ENCODE measurements at regions not wholly inside any gene's neighbourhood (a gene's known extent, or its start where the extent isn't known, plus 50 kb on each side); places are given as distances from the start of the nearest gene placed in this dataset.
"Not testable (repeated sequence)": the region's sequence is repeated elsewhere in the genome, so short reads cannot be mapped to it uniquely, and the experiment has no call there.

DNA sequence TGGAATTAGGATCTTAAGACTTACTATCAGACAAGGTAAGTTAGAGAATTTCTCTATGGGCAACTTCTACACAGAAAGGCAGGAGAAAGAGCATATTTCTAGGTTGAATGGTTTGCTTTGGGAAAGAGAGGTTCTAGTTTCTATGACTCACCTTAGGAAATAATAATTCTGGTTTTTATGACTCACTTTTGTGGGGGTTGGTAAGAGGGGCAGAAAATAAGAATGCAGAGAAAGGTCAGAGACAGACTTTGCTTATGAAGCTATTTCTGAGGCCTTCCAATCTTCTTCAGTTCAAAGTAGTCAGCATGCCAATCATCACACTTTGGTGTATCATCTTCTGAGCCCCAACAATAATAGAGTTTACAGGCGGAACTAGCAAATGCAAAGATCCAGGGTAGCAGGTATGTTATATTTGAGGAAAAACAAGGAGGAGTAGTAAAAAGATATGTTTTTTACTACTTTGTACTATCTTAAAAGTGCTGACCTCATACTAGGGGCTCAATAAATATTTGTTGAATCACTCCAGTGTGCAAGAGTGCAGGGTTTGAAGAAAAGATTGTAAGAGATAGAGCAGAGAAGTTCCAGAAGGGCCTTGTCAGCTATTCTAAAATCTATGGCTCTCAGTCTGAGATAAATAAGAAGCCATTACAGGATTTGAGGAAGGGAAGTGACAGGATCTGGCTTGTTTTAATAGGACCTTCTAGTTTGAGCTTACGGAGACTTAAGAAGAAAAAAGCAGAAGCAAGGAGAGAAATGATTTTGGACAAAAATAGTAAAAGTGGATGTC, 56.7 kb upstream of the LRFN5 start:
- Histone ChIP-seq H3K9me3 (ENCODE audit: insufficient read depth, low read depth, low read length) (no peaks in the 10 kb centered on the region), H3K36me3 (ENCODE audit: insufficient read depth, low read depth, low read length) (no peaks in the 10 kb centered on the region), H3K4me1 (ENCODE audit: insufficient read depth, low read length) (no peaks in the 10 kb centered on the region), H3K9ac (ENCODE audit: low read depth, low read length) (no peak overlapping the region), H3K4me3 (ENCODE audit: low read length) (no peak overlapping the region), H3K27ac (ENCODE audit: low read length) (no peak overlapping the region), H3K27me3 (ENCODE audit: insufficient read depth, low read length) (no peaks in the 10 kb centered on the region)

DNA sequence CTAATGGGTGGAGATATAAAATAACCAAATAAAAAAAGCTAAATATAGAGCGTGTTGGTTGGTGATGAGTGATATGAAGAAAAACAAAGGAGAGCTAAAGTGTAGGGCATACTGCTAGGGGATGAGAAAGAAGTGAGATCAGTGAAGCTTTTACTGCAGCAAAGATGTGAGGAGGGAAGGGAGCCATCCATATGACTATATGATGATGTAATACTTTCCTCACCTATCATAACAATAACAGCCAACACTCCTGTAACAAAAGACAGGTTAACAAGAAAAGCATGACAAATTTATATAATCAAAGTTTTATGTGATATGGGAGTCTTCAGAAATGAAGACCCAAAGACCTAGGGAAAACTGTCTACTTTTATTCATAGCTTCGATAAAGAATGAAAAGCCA, 57.4 kb upstream of the LRFN5 start:
- H3K9ac ChIP-seq (ENCODE audit: low read depth, low read length): no peak overlapping the region
- no peak overlapping the region for H3K4me3 ChIP-seq (ENCODE audit: low read length)
- no peak overlapping the region for H3K27ac ChIP-seq (ENCODE audit: low read length)
- no peaks in the 10 kb centered on the region for H3K4me1 ChIP-seq (ENCODE audit: insufficient read depth, low read length)
- H3K36me3 ChIP-seq (ENCODE audit: insufficient read depth, low read depth, low read length): no peaks in the 10 kb centered on the region
- no peaks in the 10 kb centered on the region for H3K9me3 ChIP-seq (ENCODE audit: insufficient read depth, low read depth, low read length)
- no peaks in the 10 kb centered on the region for H3K27me3 ChIP-seq (ENCODE audit: insufficient read depth, low read length)

DNA sequence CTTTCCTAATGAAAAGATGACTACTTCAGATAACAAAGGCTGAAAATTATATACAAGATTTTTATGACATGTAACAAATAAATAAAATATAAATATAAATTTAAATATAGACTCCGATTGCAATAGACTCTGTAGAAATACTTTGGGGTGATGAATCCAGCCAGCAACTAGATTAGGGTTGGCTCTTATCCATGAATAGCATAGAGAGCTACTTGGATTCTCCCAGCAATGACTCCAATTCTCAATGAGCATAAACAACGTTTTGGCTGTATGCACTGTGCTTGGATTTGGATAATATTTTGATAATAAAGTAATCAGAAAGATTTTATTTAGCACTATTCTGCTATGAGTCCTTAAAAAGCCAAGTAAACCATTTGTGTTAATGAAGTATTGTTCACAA, 58.0 kb upstream of the LRFN5 start:
- H3K9ac ChIP-seq (ENCODE audit: low read depth, low read length): no peak overlapping the region
- H3K9me3 ChIP-seq (ENCODE audit: insufficient read depth, low read depth, low read length): no peaks in the 10 kb centered on the region
- no peaks in the 10 kb centered on the region for H3K27me3 ChIP-seq (ENCODE audit: insufficient read depth, low read length)
- no peaks in the 10 kb centered on the region for H3K4me1 ChIP-seq (ENCODE audit: insufficient read depth, low read length)
- no peak overlapping the region for H3K27ac ChIP-seq (ENCODE audit: low read length)
- H3K4me3 ChIP-seq (ENCODE audit: low read length): no peak overlapping the region
- H3K36me3 ChIP-seq (ENCODE audit: insufficient read depth, low read depth, low read length): no peaks in the 10 kb centered on the region

DNA sequence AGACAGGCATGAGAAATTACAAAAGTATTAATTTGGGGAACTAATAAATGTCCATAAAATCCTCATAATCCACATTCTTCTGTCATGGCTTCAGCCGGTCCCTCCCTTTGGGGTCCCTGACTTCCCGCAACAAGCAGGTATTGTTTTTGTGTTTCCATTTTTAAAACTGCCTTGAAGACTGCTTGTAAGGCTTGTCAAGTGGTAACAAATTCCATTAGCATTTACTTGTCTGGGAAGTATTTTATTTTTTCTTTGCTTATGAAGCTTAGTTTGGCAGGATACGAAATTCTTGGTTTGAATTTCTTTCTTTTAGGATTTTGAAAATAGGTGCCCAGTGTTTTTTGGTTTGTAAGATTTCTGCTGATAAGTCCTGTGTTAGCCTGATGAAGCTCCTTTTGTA, 65.3 kb upstream of the LRFN5 start:
- H3K4me3 ChIP-seq (ENCODE audit: low read length): no peak overlapping the region
- no peaks in the 10 kb centered on the region for H3K27me3 ChIP-seq (ENCODE audit: insufficient read depth, low read length)
- H3K36me3 ChIP-seq (ENCODE audit: insufficient read depth, low read depth, low read length): no peaks in the 10 kb centered on the region
- H3K9ac ChIP-seq (ENCODE audit: low read depth, low read length): no peak overlapping the region
- H3K9me3 ChIP-seq (ENCODE audit: insufficient read depth, low read depth, low read length): peaks cover 7% of the 10 kb centered on the region
- no peaks in the 10 kb centered on the region for H3K4me1 ChIP-seq (ENCODE audit: insufficient read depth, low read length)
- no peak overlapping the region for H3K27ac ChIP-seq (ENCODE audit: low read length)

DNA sequence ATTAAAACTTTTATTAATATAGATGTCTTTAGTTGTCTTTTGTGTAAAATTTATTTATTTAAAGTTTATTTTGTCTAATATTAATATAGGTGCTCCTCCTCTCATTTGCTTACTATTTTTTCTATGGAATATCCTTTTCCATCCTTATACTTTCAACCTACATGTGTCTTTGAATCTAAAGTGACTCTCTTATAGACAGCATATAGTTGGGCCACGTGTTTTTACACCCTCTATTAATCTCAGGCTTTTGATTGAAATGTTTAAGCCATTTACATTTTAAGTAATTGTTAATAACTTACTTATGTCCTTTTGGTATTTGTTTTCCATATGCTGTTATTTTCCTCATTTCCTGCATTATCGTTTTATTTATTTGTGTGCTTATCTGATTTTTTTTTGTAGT, 74.4 kb upstream of the LRFN5 start:
- H3K9ac ChIP-seq (ENCODE audit: low read depth, low read length): no peak overlapping the region
- H3K36me3 ChIP-seq (ENCODE audit: insufficient read depth, low read depth, low read length): no peaks in the 10 kb centered on the region
- no peak overlapping the region for H3K4me3 ChIP-seq (ENCODE audit: low read length)
- H3K9me3 ChIP-seq (ENCODE audit: insufficient read depth, low read depth, low read length): no peaks in the 10 kb centered on the region
- no peaks in the 10 kb centered on the region for H3K27me3 ChIP-seq (ENCODE audit: insufficient read depth, low read length)
- H3K27ac ChIP-seq (ENCODE audit: low read length): no peak overlapping the region
- no peaks in the 10 kb centered on the region for H3K4me1 ChIP-seq (ENCODE audit: insufficient read depth, low read length)

DNA sequence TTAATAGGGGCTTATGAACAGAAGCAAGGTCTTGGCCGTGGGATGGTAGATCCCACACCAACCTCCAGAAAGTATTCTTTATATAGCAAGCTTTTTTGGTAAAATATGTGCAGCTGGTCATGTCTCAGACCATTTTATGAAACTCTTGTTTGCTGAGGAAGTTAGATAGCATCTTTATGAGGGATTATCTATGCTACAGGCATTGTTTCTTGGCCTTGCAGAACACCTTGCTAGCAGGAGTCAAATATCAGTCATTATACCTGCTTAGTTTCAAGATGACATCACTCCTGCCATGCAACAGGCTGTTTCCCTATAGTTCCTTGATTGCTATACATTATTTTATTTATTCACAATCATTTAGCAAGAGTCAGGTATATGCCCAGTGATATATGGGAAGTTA, 84.8 kb upstream of the LRFN5 start:
- Histone ChIP-seq H3K4me3 (ENCODE audit: low read length) (no peak overlapping the region), H3K4me1 (ENCODE audit: insufficient read depth, low read length) (no peaks in the 10 kb centered on the region; the same call in 1 of the 2 replicates), H3K9ac (ENCODE audit: low read depth, low read length) (no peak overlapping the region), H3K9me3 (ENCODE audit: insufficient read depth, low read depth, low read length) (no peaks in the 10 kb centered on the region), H3K36me3 (ENCODE audit: insufficient read depth, low read depth, low read length) (no peaks in the 10 kb centered on the region), H3K27ac (ENCODE audit: low read length) (no peak overlapping the region), H3K27me3 (ENCODE audit: insufficient read depth, low read length) (no peaks in the 10 kb centered on the region)

DNA sequence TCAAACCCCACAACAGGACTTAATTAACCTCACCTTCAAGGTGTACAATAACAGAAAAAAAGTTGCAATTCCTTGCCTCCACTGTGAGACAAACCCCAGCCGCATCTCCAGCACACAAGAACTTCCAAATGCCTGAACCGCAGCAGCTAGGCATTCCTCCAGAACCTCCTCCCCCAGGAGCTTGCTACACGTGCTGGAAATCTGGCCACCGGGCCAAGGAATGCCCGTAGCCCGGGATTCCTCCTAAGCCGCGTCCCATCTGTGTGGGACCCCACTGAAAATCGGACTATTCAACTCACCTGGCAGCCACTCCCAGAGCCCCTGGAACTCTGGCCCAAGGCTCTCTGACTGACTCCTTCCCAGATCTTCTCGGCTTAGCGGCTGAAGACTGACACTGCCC, 88.6 kb upstream of the LRFN5 start:
- H3K9me3 ChIP-seq (ENCODE audit: insufficient read depth, low read depth, low read length); H3K27ac ChIP-seq (ENCODE audit: low read length); H3K36me3 ChIP-seq (ENCODE audit: insufficient read depth, low read depth, low read length); H3K27me3 ChIP-seq (ENCODE audit: insufficient read depth, low read length); H3K4me3 ChIP-seq (ENCODE audit: low read length); H3K4me1 ChIP-seq (ENCODE audit: insufficient read depth, low read length); H3K9ac ChIP-seq (ENCODE audit: low read depth, low read length): not testable (repeated sequence)

DNA sequence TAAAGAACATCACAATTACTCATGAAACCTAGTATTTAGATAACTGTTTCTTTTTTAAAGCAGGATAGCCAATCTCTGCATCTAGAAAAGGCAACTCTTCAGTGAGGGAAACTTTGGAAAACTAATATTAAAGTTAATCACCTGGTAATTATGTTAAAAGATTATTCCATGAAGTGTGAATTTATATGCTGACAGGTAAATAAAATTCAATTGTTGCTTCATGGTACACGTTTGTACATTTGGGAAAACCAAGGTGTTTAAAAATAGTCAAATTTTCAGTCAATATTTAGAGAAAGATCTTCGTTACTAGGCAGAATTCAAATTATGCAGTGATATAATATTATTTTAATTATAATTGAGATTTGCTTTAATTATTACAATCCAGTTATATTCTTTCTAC, 100.1 kb upstream of the LRFN5 start:
- Histone ChIP-seq H3K4me1 (ENCODE audit: insufficient read depth, low read length) (0 out of 2 replicates have a peak, but pooled peaks cover 2% of the 10 kb centered on the region), H3K9me3 (ENCODE audit: insufficient read depth, low read depth, low read length) (no peaks in the 10 kb centered on the region), H3K36me3 (ENCODE audit: insufficient read depth, low read depth, low read length) (no peaks in the 10 kb centered on the region), H3K9ac (ENCODE audit: low read depth, low read length) (no peak overlapping the region), H3K27me3 (ENCODE audit: insufficient read depth, low read length) (no peaks in the 10 kb centered on the region), H3K27ac (ENCODE audit: low read length) (no peak overlapping the region), H3K4me3 (ENCODE audit: low read length) (no peak overlapping the region)

DNA sequence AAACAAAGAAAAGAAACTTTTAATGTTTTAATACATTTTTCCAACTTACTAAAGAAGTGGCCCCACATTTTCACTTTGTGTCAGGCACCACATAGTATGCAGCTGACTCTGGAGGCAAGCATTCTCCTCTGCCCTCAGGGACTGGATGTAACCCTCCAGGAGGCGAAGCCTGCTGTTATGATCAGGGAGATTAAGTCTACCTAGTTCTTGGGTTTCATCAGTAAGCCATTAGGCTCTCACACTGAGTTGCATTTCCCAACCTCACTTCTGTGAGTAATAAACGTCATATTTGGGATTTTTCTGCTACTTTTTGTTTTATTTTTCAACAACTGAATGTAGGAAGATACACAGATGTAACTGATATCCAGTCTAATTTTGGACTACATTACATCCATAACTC, 101.2 kb upstream of the LRFN5 start:
- Histone ChIP-seq H3K27ac (ENCODE audit: low read length) (no peak overlapping the region), H3K27me3 (ENCODE audit: insufficient read depth, low read length) (no peaks in the 10 kb centered on the region)

DNA sequence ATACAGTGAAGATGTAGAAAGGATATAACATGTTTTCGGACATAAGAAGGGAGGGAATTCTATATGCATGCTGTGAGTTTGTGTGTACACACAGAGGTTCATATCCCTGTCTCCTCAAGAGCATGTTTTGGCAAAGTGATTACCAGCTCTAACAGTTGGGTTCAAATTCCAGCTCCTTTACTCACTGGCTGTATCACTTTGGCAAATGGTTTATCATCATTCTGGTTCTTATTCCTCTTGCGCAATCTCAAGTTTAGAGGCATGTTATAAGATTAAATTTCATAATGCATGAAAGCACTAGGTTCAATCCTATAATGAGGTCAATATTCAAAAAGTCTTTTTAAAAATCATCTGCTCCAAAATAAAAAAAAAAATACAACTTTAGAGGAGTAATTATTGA, 107.7 kb upstream of the LRFN5 start:
- no peak overlapping the region for H3K27ac ChIP-seq (ENCODE audit: low read length)
- H3K27me3 ChIP-seq (ENCODE audit: insufficient read depth, low read length): no peaks in the 10 kb centered on the region
- H3K4me3 ChIP-seq (ENCODE audit: low read length): no peak overlapping the region
- H3K9me3 ChIP-seq (ENCODE audit: insufficient read depth, low read depth, low read length): no peaks in the 10 kb centered on the region
- H3K9ac ChIP-seq (ENCODE audit: low read depth, low read length): no peak overlapping the region
- no peaks in the 10 kb centered on the region for H3K4me1 ChIP-seq (ENCODE audit: insufficient read depth, low read length)
- no peaks in the 10 kb centered on the region for H3K36me3 ChIP-seq (ENCODE audit: insufficient read depth, low read depth, low read length)

More for the DNA sequence above, 101.2 kb upstream of the LRFN5 start:
- no peak overlapping the region for H3K9ac ChIP-seq (ENCODE audit: low read depth, low read length)
- no peak overlapping the region for H3K4me3 ChIP-seq (ENCODE audit: low read length)
- H3K9me3 ChIP-seq (ENCODE audit: insufficient read depth, low read depth, low read length): no peaks in the 10 kb centered on the region
- H3K36me3 ChIP-seq (ENCODE audit: insufficient read depth, low read depth, low read length): no peaks in the 10 kb centered on the region
- 0 out of 2 replicates have a peak, but pooled peaks cover 2% of the 10 kb centered on the region for H3K4me1 ChIP-seq (ENCODE audit: insufficient read depth, low read length)

DNA sequence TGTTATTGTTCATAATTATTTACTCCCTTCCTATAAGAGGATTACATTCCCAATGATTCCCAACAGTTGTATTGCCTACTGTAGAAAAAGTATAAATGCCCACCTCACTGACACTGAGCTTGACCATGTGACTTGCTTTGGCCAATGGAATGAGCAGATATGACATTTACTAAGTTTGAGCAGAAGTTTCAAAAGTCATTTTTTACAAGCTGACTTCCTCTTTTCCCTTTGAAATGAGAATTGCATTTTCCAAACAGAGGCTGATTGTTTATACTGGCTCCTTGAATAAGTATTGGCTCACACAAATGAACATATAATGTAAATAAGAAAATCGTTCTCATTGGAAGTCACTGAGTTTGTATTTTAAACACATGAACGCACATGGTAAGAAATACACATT, 116.4 kb upstream of the LRFN5 start:
- Histone ChIP-seq H3K4me1 (ENCODE audit: insufficient read depth, low read length) (no peaks in the 10 kb centered on the region), H3K27ac (ENCODE audit: low read length) (no peak overlapping the region), H3K27me3 (ENCODE audit: insufficient read depth, low read length) (no peaks in the 10 kb centered on the region)

DNA sequence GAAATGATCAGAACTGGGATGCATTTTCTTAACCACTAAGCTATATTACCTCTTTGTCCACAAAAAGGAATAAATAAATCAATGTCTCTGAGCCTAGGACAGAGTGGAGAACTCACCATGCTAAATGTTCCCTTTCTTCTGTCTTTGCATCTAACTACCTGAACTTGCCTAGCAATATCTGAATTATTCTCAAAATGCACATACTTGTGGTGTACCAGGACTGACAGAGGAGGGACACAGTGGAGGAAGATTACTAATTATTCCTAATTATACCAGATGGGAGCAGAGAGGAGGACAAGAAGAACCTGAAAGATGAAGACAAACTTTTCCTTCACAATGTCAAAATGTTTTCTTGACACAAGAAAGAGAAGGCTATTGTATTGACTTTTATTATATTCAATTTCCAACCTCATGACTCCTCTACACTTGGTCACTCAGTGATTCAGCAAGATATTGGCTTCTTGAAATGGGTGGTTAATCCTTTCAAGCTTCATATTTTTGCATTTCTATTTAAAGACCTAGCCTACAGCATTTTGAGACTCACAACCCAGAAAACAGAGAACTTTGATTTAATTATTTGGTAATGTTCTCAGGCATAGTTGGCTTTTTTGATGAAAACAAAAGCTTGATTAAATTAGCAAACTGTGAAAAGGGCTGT, 117.2 kb upstream of the LRFN5 start:
- Histone ChIP-seq H3K27me3 (ENCODE audit: insufficient read depth, low read length) (no peaks in the 10 kb centered on the region), H3K4me1 (ENCODE audit: insufficient read depth, low read length) (no peaks in the 10 kb centered on the region)

More for the DNA sequence above, 116.4 kb upstream of the LRFN5 start:
- no peak overlapping the region for H3K4me3 ChIP-seq (ENCODE audit: low read length)
- H3K36me3 ChIP-seq (ENCODE audit: insufficient read depth, low read depth, low read length): no peaks in the 10 kb centered on the region
- no peaks in the 10 kb centered on the region for H3K9me3 ChIP-seq (ENCODE audit: insufficient read depth, low read depth, low read length)
- H3K9ac ChIP-seq (ENCODE audit: low read depth, low read length): no peak overlapping the region

More for the DNA sequence above, 117.2 kb upstream of the LRFN5 start:
- Histone ChIP-seq H3K36me3 (ENCODE audit: insufficient read depth, low read depth, low read length) (no peaks in the 10 kb centered on the region), H3K27ac (ENCODE audit: low read length) (no peak overlapping the region), H3K9ac (ENCODE audit: low read depth, low read length) (no peak overlapping the region), H3K4me3 (ENCODE audit: low read length) (no peak overlapping the region), H3K9me3 (ENCODE audit: insufficient read depth, low read depth, low read length) (no peaks in the 10 kb centered on the region)
